CD14-positive monocyte (primary cell): ENCODE measurements at regions not wholly inside any gene's neighbourhood (a gene's known extent, or its start where the extent isn't known, plus 50 kb on each side); places are given as distances from the start of the nearest gene placed in this dataset.

Experiments used
- DNase-seq, 3 donors: peaks; one replicate each; pipeline ENCODE4 v3.0.0-alpha.2; 2011 to 2022
- H2AFZ ChIP-seq: 2 replicates; pipeline ENCODE4 v1.6.0; 2012; ENCODE audit warnings: mild to moderate bottlenecking, low read depth, low read length, inconsistent platforms; ENCODE audit not compliant: insufficient read depth, poor library complexity, severe bottlenecking
- H3K27ac ChIP-seq, 2 donors: 1 replicate in 1 of 2; 2 replicates in 1 of 2; pipeline ENCODE4 v1.5.1; 2012 to 2013; ENCODE audit warnings: low read length in 2 of 2, control low read depth in 1 of 2, inconsistent platforms in 1 of 2, low read depth in 1 of 2, mild to moderate bottlenecking in 1 of 2
- H3K27me3 ChIP-seq, 2 donors: one replicate each; pipeline versions ENCODE4 v1.6.0 to v1.6.1; 2011 to 2013; ENCODE audit warnings: low read length in 2 of 2; ENCODE audit not compliant: control insufficient read depth in 2 of 2, insufficient read depth in 2 of 2
- H3K36me3 ChIP-seq, 2 donors: replicated peaks in 1 of 2; 1 replicate in 1 of 2; 2 replicates in 1 of 2; pipeline versions ENCODE4 v1.5.1 to v1.6.1; 2012 to 2013; ENCODE audit warnings: low read length in 2 of 2, control low read depth in 1 of 2, inconsistent platforms in 1 of 2, mild to moderate bottlenecking in 1 of 2; ENCODE audit not compliant: insufficient read depth in 2 of 2, control insufficient read depth in 1 of 2
- H3K4me1 ChIP-seq, 2 donors: 1 replicate in 1 of 2; 2 replicates in 1 of 2; pipeline versions ENCODE4 v1.5.1 to v1.6.1; 2012 to 2013; ENCODE audit warnings: low read length in 2 of 2, control low read depth in 1 of 2, inconsistent platforms in 1 of 2, mild to moderate bottlenecking in 1 of 2, moderate library complexity in 1 of 2; ENCODE audit not compliant: insufficient read depth in 2 of 2, control insufficient read depth in 1 of 2
- H3K4me2 ChIP-seq: replicated peaks from 2 replicates; pipeline ENCODE3; 2012; ENCODE audit warnings: low read length, moderate library complexity, mild to moderate bottlenecking; ENCODE audit not compliant: poor library complexity, severe bottlenecking; ENCODE audit errors: extremely low read depth
- H3K4me3 ChIP-seq, 3 experiments: fragments of 200-600 bp in 1 of 3; sonication (generic) in 1 of 3; replicated peaks in 1 of 3; 1 replicate in 2 of 3; 2 replicates in 1 of 3; pipeline ENCODE4 v1.5.1; 2011 to 2013; ENCODE audit warnings: low read length in 3 of 3, mild to moderate bottlenecking in 3 of 3, control low read depth in 2 of 3, low read depth in 2 of 3, inconsistent platforms in 1 of 3, moderate library complexity in 1 of 3
- H3K79me2 ChIP-seq: 2 replicates; pipeline ENCODE4 v1.6.0; 2012; ENCODE audit warnings: mild to moderate bottlenecking, control low read depth, inconsistent platforms, low read length, moderate library complexity; ENCODE audit not compliant: insufficient read depth
- H3K9ac ChIP-seq: 2 replicates; pipeline ENCODE4 v1.6.0; 2017; ENCODE audit warnings: low read length, mild to moderate bottlenecking; ENCODE audit not compliant: insufficient read depth, poor library complexity, severe bottlenecking
- H3K9me3 ChIP-seq, 2 donors: replicated peaks in 1 of 2; 1 replicate in 1 of 2; 2 replicates in 1 of 2; pipeline versions ENCODE4 v1.5.1 to v1.6.1; 2012 to 2013; ENCODE audit warnings: low read length in 2 of 2, control low read depth in 1 of 2; ENCODE audit not compliant: control insufficient read depth in 1 of 2, insufficient read depth in 1 of 2
- H4K20me1 ChIP-seq: 2 replicates; pipeline ENCODE4 v1.6.0; 2012; ENCODE audit warnings: mild to moderate bottlenecking, low read length, control low read depth, moderate library complexity; ENCODE audit not compliant: insufficient read depth
- H3K27ac Mint-ChIP-seq, 7 donors: one replicate each; pipeline ENCODE4 v1.8.0; 2020; ENCODE audit warnings: mild to moderate bottlenecking in 7 of 7, mixed read lengths in 7 of 7, moderate library complexity in 6 of 7, inconsistent platforms in 2 of 7
- H3K27me3 Mint-ChIP-seq, 3 donors: one replicate each; pipeline ENCODE4 v1.8.0; 2021 to 2022; ENCODE audit warnings: low read depth in 3 of 3, mild to moderate bottlenecking in 3 of 3, mixed read lengths in 3 of 3, moderate library complexity in 3 of 3, inconsistent platforms in 1 of 3
- H3K36me3 Mint-ChIP-seq, 2 donors: one replicate each; pipeline ENCODE4 v1.8.0; 2020; ENCODE audit warnings: mixed read lengths in 2 of 2, inconsistent platforms in 1 of 2, mild to moderate bottlenecking in 1 of 2
- H3K4me1 Mint-ChIP-seq: one replicate; pipeline ENCODE4 v1.8.0; 2020; ENCODE audit warnings: mild to moderate bottlenecking, mixed read lengths
- H3K4me3 Mint-ChIP-seq, 2 donors: one replicate each; pipeline ENCODE4 v1.8.0; 2020; ENCODE audit warnings: mild to moderate bottlenecking in 2 of 2, mixed read lengths in 2 of 2, moderate library complexity in 1 of 2
- H3K9me3 Mint-ChIP-seq, 7 donors: one replicate each; pipeline ENCODE4 v1.8.0; 2020 to 2022; ENCODE audit warnings: mixed read lengths in 7 of 7, mild to moderate bottlenecking in 6 of 7, moderate library complexity in 6 of 7, inconsistent platforms in 2 of 7
- WGBS: methylation state at CpG from one replicate; pipeline ENCODE4 v1.1.5; 2013; ENCODE audit warnings: missing lambda C conversion rate; ENCODE audit not compliant: insufficient coverage; 5-methylcytosine and 5-hydroxymethylcytosine counted together
- intact Hi-C, 2 donors: fragments of 100-400 bp; cut with micrococcal nuclease; formaldehyde crosslinking; loops; one replicate each; pipeline versions ENCODE4 v1.15.0 to v1.15.1; 2023
- TF ChIP-seq, protein P1 (sequence below): fragments of 200-600 bp; IDR thresholded peaks from one replicate; pipeline ENCODE4 v1.8.0; 2022; ENCODE audit warnings: antibody characterized with exemption, mild to moderate bottlenecking

GRCh38 chrX:39625810-39626209 lies 471.9 kb downstream of the BCOR start:
- intact Hi-C loops, result no loop called here
- Histone ChIP-seq H3K4me1 (no peaks in the 10 kb centered on the region), H4K20me1 (no peaks in the 10 kb centered on the region), H3K36me3 (no peaks in the 10 kb centered on the region), H3K9ac (no peak overlapping the region), H3K4me3 (no peak overlapping the region), H3K27ac (no peak overlapping the region), H3K4me2 (no peak overlapping the region), H3K9me3 (no peaks in the 10 kb centered on the region), H2AFZ (no peak overlapping the region), H3K79me2 (no peaks in the 10 kb centered on the region), H3K27me3 (no peaks in the 10 kb centered on the region)
- H3K27me3 Mint-ChIP-seq, result peaks cover 2 to 5% (median 3%) of the 10 kb centered on the region in 3 donors
- WGBS, result no CpG with 5 or more reads among the region's 4 CpGs
- peaks cover 10% of the 10 kb centered on the region for H3K4me1 Mint-ChIP-seq
- peaks cover 0 to 20% (median 4%) of the 10 kb centered on the region in 7 donors for H3K9me3 Mint-ChIP-seq
- H3K36me3 Mint-ChIP-seq, result no peaks in the 10 kb centered on the region
- DNase-seq, result no peak
- TF ChIP-seq, protein P1, sequence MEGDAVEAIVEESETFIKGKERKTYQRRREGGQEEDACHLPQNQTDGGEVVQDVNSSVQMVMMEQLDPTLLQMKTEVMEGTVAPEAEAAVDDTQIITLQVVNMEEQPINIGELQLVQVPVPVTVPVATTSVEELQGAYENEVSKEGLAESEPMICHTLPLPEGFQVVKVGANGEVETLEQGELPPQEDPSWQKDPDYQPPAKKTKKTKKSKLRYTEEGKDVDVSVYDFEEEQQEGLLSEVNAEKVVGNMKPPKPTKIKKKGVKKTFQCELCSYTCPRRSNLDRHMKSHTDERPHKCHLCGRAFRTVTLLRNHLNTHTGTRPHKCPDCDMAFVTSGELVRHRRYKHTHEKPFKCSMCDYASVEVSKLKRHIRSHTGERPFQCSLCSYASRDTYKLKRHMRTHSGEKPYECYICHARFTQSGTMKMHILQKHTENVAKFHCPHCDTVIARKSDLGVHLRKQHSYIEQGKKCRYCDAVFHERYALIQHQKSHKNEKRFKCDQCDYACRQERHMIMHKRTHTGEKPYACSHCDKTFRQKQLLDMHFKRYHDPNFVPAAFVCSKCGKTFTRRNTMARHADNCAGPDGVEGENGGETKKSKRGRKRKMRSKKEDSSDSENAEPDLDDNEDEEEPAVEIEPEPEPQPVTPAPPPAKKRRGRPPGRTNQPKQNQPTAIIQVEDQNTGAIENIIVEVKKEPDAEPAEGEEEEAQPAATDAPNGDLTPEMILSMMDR, result no peak
- H3K27ac Mint-ChIP-seq, result no peak overlapping the region
- H3K4me3 Mint-ChIP-seq, result no peak overlapping the region

DNA sequence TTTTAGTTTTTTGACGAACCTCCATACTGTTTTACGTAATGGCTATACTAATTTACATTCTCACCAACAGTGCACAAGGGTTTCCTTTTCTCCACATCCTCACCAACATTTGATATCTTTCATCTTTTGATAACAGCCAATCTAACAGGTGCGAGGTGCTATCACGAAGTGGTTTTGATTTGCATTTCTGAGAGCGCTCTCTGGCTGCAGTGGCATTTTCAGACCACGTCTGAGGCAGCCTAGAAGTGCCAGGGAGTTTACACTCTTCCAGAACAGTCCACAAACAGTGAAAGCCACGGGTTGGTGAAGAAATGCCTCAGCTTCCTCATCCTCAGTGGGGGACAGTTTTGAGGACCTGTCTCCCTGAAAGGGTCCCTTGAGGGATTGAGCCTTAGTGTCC lies 471.0 kb downstream of the BCOR start:
- Mint-ChIP-seq H3K9me3 (peaks cover 0 to 14% (median 3%) of the 10 kb centered on the region in 7 donors), H3K4me3 (no peak overlapping the region), H3K36me3 (no peaks in the 10 kb centered on the region), H3K27me3 (peaks cover 2 to 5% (median 3%) of the 10 kb centered on the region in 3 donors), H3K27ac (no peak overlapping the region), H3K4me1 (peaks cover 10% of the 10 kb centered on the region)
- no peak overlapping the region for H2AFZ ChIP-seq
- TF ChIP-seq, protein P1, result no peak
- no peak for DNase-seq
- no peaks in the 10 kb centered on the region for H3K9me3 ChIP-seq
- no peak overlapping the region for H3K27ac ChIP-seq
- H3K9ac ChIP-seq, result no peak overlapping the region
- H3K4me2 ChIP-seq, result no peak overlapping the region
- no peaks in the 10 kb centered on the region for H3K4me1 ChIP-seq
- H3K36me3 ChIP-seq, result no peaks in the 10 kb centered on the region
- no peaks in the 10 kb centered on the region for H4K20me1 ChIP-seq
- no peak overlapping the region for H3K4me3 ChIP-seq
- intact Hi-C loops, result no loop called here
- 33% methylated on average over 2 of the region's 7 CpGs for WGBS
- H3K27me3 ChIP-seq, result no peaks in the 10 kb centered on the region
- H3K79me2 ChIP-seq, result no peaks in the 10 kb centered on the region
